Mesenchymal stem cell (in vitro differentiated cells and primary cell): ENCODE measurements at regions not wholly inside any gene's neighbourhood (a gene's known extent, or its start where the extent isn't known, plus 50 kb on each side); places are given as distances from the start of the nearest gene placed in this dataset.

Experiments
- DNase-seq: peaks from one replicate; pipeline ENCODE4 v3.0.0-alpha.2; 2013
- H2AFZ ChIP-seq: one replicate; pipeline ENCODE4 v1.6.1; 2013; ENCODE audit warnings: low read depth, mild to moderate bottlenecking, control low read depth, inconsistent platforms, low read length, moderate library complexity
- H2AK5ac ChIP-seq: 2 replicates; pipeline ENCODE4 v1.6.1; 2013; ENCODE audit warnings: low read length, moderate library complexity, mild to moderate bottlenecking, inconsistent platforms; ENCODE audit not compliant: severe bottlenecking
- H2BK120ac ChIP-seq: one replicate; pipeline ENCODE4 v1.6.1; 2013; ENCODE audit warnings: low read depth, mild to moderate bottlenecking, inconsistent platforms, low read length, moderate library complexity
- H2BK12ac ChIP-seq, 2 experiments: one replicate each; pipeline ENCODE4 v1.6.1; 2013; ENCODE audit warnings: inconsistent platforms in 2 of 2, low read length in 2 of 2, mild to moderate bottlenecking in 2 of 2, moderate library complexity in 2 of 2, control low read depth in 1 of 2
- H2BK15ac ChIP-seq: one replicate; pipeline ENCODE4 v1.6.1; 2013; ENCODE audit warnings: mild to moderate bottlenecking, low read depth, inconsistent platforms; ENCODE audit not compliant: poor library complexity, severe bottlenecking
- H2BK5ac ChIP-seq: 2 replicates; pipeline ENCODE4 v1.6.1; 2013; ENCODE audit warnings: low read depth, mild to moderate bottlenecking, low read length, control low read depth, inconsistent platforms; ENCODE audit not compliant: poor library complexity, severe bottlenecking
- H3K14ac ChIP-seq, 2 experiments: one replicate each; pipeline ENCODE4 v1.6.1; 2013; ENCODE audit warnings: inconsistent platforms in 2 of 2, low read length in 2 of 2, control low read depth in 1 of 2, mild to moderate bottlenecking in 1 of 2, moderate library complexity in 1 of 2
- H3K18ac ChIP-seq, 2 experiments: one replicate each; pipeline ENCODE4 v1.6.1; 2013; ENCODE audit warnings: inconsistent platforms in 2 of 2, low read length in 2 of 2, control low read depth in 1 of 2, low read depth in 1 of 2, mild to moderate bottlenecking in 1 of 2
- H3K23ac ChIP-seq, 2 experiments: one replicate each; pipeline ENCODE4 v1.6.1; 2013; ENCODE audit warnings: inconsistent platforms in 2 of 2, low read length in 2 of 2, mild to moderate bottlenecking in 2 of 2, moderate library complexity in 2 of 2, control low read depth in 1 of 2
- H3K27ac ChIP-seq: 2 replicates; pipeline ENCODE4 v1.5.1; 2013; ENCODE audit warnings: mild to moderate bottlenecking, moderate library complexity, low read length, control low read depth, inconsistent platforms; ENCODE audit not compliant: poor library complexity, severe bottlenecking
- H3K27me3 ChIP-seq, 2 experiments: 2 replicates each; pipeline versions ENCODE4 v1.6.1 to v1.7.0; 2013; ENCODE audit warnings: low read length in 2 of 2, mild to moderate bottlenecking in 2 of 2, moderate library complexity in 2 of 2, control low read depth in 1 of 2, inconsistent platforms in 1 of 2; ENCODE audit not compliant: control insufficient read depth in 1 of 2, insufficient read depth in 1 of 2
- H3K36me3 ChIP-seq, 2 experiments: 2 replicates each; pipeline versions ENCODE4 v1.6.1 to v1.7.0; 2013; ENCODE audit warnings: low read length in 2 of 2, control low read depth in 1 of 2, inconsistent platforms in 1 of 2, low read depth in 1 of 2, mild to moderate bottlenecking in 1 of 2; ENCODE audit not compliant: insufficient read depth in 2 of 2, control insufficient read depth in 1 of 2
- H3K4ac ChIP-seq, 2 experiments: one replicate each; pipeline ENCODE4 v1.6.1; 2013; ENCODE audit warnings: inconsistent platforms in 2 of 2, low read length in 2 of 2, mild to moderate bottlenecking in 2 of 2, moderate library complexity in 2 of 2, control low read depth in 1 of 2, low read depth in 1 of 2
- H3K4me1 ChIP-seq: 2 replicates; pipeline ENCODE4 v1.6.1; 2013; ENCODE audit warnings: low read depth, low read length, control low read depth; ENCODE audit not compliant: control insufficient read depth, insufficient read depth
- H3K4me2 ChIP-seq: 2 replicates; pipeline ENCODE4 v1.6.1; 2013; ENCODE audit warnings: low read length, mild to moderate bottlenecking, inconsistent platforms; ENCODE audit not compliant: poor library complexity, severe bottlenecking
- H3K4me3 ChIP-seq, 2 experiments: 2 replicates each; pipeline versions ENCODE4 v1.5.1 to v1.7.0; 2013; ENCODE audit warnings: low read length in 2 of 2, mild to moderate bottlenecking in 2 of 2, control low read depth in 1 of 2, low read depth in 1 of 2; ENCODE audit not compliant: insufficient read depth in 1 of 2
- H3K79me1 ChIP-seq: replicated peaks from 2 replicates; pipeline ENCODE4 v1.6.1; 2013; ENCODE audit warnings: mild to moderate bottlenecking, control low read depth, low read length, inconsistent platforms; ENCODE audit not compliant: poor library complexity, severe bottlenecking
- H3K9ac ChIP-seq: 2 replicates; pipeline ENCODE4 v1.7.0; 2013; ENCODE audit warnings: mild to moderate bottlenecking, low read length, moderate library complexity
- H3K9me3 ChIP-seq: 2 replicates; pipeline ENCODE4 v1.7.0; 2013; ENCODE audit warnings: mild to moderate bottlenecking, low read length; ENCODE audit not compliant: control insufficient read depth
- H4K8ac ChIP-seq: one replicate; pipeline ENCODE4 v1.6.1; 2013; ENCODE audit warnings: inconsistent platforms, mild to moderate bottlenecking, low read length, moderate library complexity
- H4K91ac ChIP-seq: one replicate; pipeline ENCODE4 v1.6.1; 2013; ENCODE audit warnings: mild to moderate bottlenecking, low read length, inconsistent platforms
- WGBS: methylation state at CpG from one replicate; pipeline ENCODE4 v1.1.7; 2013; ENCODE audit warnings: mixed read lengths; 5-methylcytosine and 5-hydroxymethylcytosine counted together

DNA sequence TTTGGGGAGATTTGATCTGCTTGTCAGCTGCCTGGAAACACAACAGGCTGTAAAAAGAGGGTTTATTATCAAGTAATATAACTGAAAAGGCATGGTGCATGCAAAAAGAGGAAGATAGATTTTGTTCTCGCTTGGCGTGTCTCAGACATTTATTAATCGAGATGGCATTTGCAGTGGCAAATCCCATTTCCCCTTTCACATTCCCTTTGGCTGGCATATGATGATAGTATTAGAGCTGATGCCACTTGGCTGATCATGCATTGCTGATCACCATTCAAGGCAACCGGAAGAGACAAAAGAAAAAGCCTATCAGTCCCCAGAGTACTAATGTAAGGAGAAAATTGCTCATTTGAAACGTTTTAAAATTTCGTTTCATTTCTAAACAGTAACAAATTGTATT, 101.8 kb downstream of the ZIC3 start:
- H3K4ac ChIP-seq, result no peak overlapping the region
- H3K9ac ChIP-seq, result no peak overlapping the region
- no peak for DNase-seq
- H3K36me3 ChIP-seq, result no peaks in the 10 kb centered on the region
- H2BK5ac ChIP-seq, result no peak overlapping the region
- H3K4me1 ChIP-seq, result no peaks in the 10 kb centered on the region
- H2AK5ac ChIP-seq, result no peak overlapping the region
- no peaks in the 10 kb centered on the region for H3K27me3 ChIP-seq
- H3K14ac ChIP-seq, result no peak overlapping the region
- no peak overlapping the region for H3K18ac ChIP-seq
- H3K9me3 ChIP-seq, result no peaks in the 10 kb centered on the region
- no peak overlapping the region for H4K91ac ChIP-seq
- H2BK12ac ChIP-seq, result no peak overlapping the region
- no peak overlapping the region for H3K4me3 ChIP-seq
- H4K8ac ChIP-seq, result no peak overlapping the region
- no peak overlapping the region for H2AFZ ChIP-seq
- H3K4me2 ChIP-seq, result no peak overlapping the region
- no peaks in the 10 kb centered on the region for H3K79me1 ChIP-seq
- no peak overlapping the region for H3K23ac ChIP-seq
- H2BK120ac ChIP-seq, result no peak overlapping the region
- WGBS, result 100% methylated on average over 2 of the region's 6 CpGs
- H3K27ac ChIP-seq, result no peak overlapping the region
- no peak overlapping the region for H2BK15ac ChIP-seq

DNA sequence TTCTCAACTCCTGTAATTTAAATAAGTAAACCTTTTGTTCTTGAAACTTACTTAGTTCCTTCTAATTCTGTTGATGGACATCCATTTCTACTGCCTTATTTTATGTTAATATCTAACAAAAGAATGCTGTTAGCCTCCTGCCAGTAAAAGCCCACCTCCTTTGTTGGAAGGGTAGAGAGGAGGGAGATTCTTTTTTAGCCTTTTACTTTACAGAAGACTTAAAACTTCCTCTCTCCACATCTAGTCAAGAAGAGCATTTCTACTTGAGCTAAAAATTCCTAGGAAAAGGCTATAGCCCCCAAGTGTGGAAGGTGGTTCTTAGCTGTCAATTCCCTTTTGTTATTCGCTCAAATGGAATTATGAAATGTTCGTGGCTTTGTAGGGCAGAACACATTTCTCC, 118.7 kb downstream of the ZIC3 start:
- H3K9ac ChIP-seq, result no peak overlapping the region
- no peak overlapping the region for H2AK5ac ChIP-seq
- H2BK15ac ChIP-seq, result no peak overlapping the region
- no peak overlapping the region for H3K14ac ChIP-seq
- no peak overlapping the region for H3K23ac ChIP-seq
- H3K27ac ChIP-seq, result no peak overlapping the region
- no peak overlapping the region for H3K18ac ChIP-seq
- no peak overlapping the region for H3K4ac ChIP-seq
- no peak for DNase-seq
- H2BK120ac ChIP-seq, result no peak overlapping the region
- no peaks in the 10 kb centered on the region for H3K79me1 ChIP-seq
- 19% methylated on average over 2 of the region's 2 CpGs for WGBS
- no peaks in the 10 kb centered on the region for H3K4me1 ChIP-seq
- H4K91ac ChIP-seq, result no peak overlapping the region
- no peaks in the 10 kb centered on the region for H3K36me3 ChIP-seq
- H3K4me3 ChIP-seq, result no peak overlapping the region
- no peak overlapping the region for H3K4me2 ChIP-seq
- H2AFZ ChIP-seq, result no peak overlapping the region
- no peaks in the 10 kb centered on the region for H3K27me3 ChIP-seq
- no peak overlapping the region for H4K8ac ChIP-seq
- H3K9me3 ChIP-seq, result no peaks in the 10 kb centered on the region
- no peak overlapping the region for H2BK12ac ChIP-seq
- no peak overlapping the region for H2BK5ac ChIP-seq

DNA sequence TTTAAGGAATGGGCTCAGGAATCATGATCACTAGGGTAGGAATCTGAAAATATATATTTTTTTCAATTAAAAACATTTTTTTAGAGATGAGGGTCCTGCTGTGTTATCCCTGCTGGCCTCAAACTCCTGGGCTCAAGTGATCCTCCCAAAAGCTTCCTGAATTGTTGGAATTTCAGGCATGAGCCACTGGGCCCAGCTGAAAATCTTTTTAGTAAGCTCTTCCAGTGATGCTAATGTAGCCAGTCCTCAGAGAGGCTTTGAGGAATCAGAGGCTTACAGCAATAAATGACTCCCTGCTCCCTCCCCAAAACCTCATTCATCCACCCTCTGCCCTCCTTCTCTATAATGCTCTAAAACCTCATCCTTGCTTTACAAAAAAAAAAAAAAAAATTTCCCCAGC, 129.5 kb downstream of the ZIC3 start:
- no peak overlapping the region for H3K27ac ChIP-seq
- H3K9ac ChIP-seq, result no peak overlapping the region
- no peak overlapping the region for H3K14ac ChIP-seq
- H2BK120ac ChIP-seq, result no peak overlapping the region
- no peaks in the 10 kb centered on the region for H3K27me3 ChIP-seq
- H3K36me3 ChIP-seq, result no peaks in the 10 kb centered on the region
- DNase-seq, result no peak
- H2BK5ac ChIP-seq, result no peak overlapping the region
- H2AFZ ChIP-seq, result no peak overlapping the region
- no peak overlapping the region for H3K4me3 ChIP-seq
- no peaks in the 10 kb centered on the region for H3K4me1 ChIP-seq
- H3K23ac ChIP-seq, result no peak overlapping the region
- H2AK5ac ChIP-seq, result no peak overlapping the region
- no peaks in the 10 kb centered on the region for H3K9me3 ChIP-seq
- H3K4ac ChIP-seq, result no peak overlapping the region
- no peak overlapping the region for H2BK12ac ChIP-seq
- H2BK15ac ChIP-seq, result no peak overlapping the region
- H3K4me2 ChIP-seq, result no peak overlapping the region
- H3K18ac ChIP-seq, result no peak overlapping the region
- H4K8ac ChIP-seq, result no peak overlapping the region
- no peak overlapping the region for H4K91ac ChIP-seq
- H3K79me1 ChIP-seq, result no peaks in the 10 kb centered on the region

DNA sequence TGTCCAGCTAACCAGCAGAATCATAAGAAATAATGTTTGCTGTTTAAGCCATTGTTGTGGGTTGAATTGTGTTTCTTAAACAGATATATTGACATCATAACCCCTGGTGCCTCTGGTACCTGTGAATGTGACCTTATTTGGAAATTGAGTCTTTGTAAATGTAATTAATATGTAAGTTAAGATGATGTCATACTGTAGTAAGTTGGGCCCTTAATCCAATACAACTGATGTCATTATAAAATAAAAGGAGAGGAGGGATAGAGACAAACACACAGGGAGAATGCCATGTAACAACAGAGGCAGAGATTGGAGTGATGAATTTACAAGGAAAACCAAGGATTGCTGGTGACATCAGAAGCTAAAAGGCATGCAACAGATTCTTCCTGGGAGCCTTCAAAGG, 141.4 kb downstream of the ZIC3 start:
- no peak overlapping the region for H3K4ac ChIP-seq
- H3K4me1 ChIP-seq, result no peaks in the 10 kb centered on the region
- no peak overlapping the region for H3K23ac ChIP-seq
- H3K79me1 ChIP-seq, result no peaks in the 10 kb centered on the region
- no peak overlapping the region for H2AFZ ChIP-seq
- no peak overlapping the region for H3K9ac ChIP-seq
- no peak overlapping the region for H2BK12ac ChIP-seq
- no peak overlapping the region for H4K91ac ChIP-seq
- no peak overlapping the region for H4K8ac ChIP-seq
- no peak overlapping the region for H3K18ac ChIP-seq
- H3K27me3 ChIP-seq, result no peaks in the 10 kb centered on the region
- H3K9me3 ChIP-seq, result no peaks in the 10 kb centered on the region
- H3K27ac ChIP-seq, result no peak overlapping the region
- DNase-seq, result no peak
- H3K14ac ChIP-seq, result no peak overlapping the region
- no peak overlapping the region for H2BK15ac ChIP-seq
- no peak overlapping the region for H2BK5ac ChIP-seq
- no peak overlapping the region for H3K4me3 ChIP-seq
- no peaks in the 10 kb centered on the region for H3K36me3 ChIP-seq
- H3K4me2 ChIP-seq, result no peak overlapping the region
- H2BK120ac ChIP-seq, result no peak overlapping the region
- no peak overlapping the region for H2AK5ac ChIP-seq
